ENCODE measurements at regions not wholly inside any gene's neighbourhood (a gene's known extent, or its start where the extent isn't known, plus 50 kb on each side); places are given as distances from the start of the nearest gene placed in this dataset.

- TF ChIP-seq EZH2phosphoT487 (IDR thresholded peaks at IDR 0.05; ENCODE audit: unreplicated experiment) = no peak
- no peak for TF ChIP-seq EZH2 (IDR thresholded peaks at IDR 0.05; ENCODE audit: low read depth, unreplicated experiment)
- no peak for TF ChIP-seq CTCF (conservative IDR thresholded peaks at IDR 0.05; ENCODE audit: low read depth in 2 of 2)
- no peak for TF ChIP-seq REST (IDR thresholded peaks at IDR 0.05; ENCODE audit: unreplicated experiment)
- no peak for TF ChIP-seq POLR2AphosphoS5 (IDR thresholded peaks at IDR 0.05; ENCODE audit: low read depth)
Measured at GRCh38 chr19:31181535-31181934, 167.7 kb downstream of the TSHZ3 start.
